Jurkat, Clone E6-1 (cell line): ENCODE measurements at regions not wholly inside any gene's neighbourhood (a gene's known extent, or its start where the extent isn't known, plus 50 kb on each side); places are given as distances from the start of the nearest gene placed in this dataset.
A peak's percentile ranks its signal among the peaks of the same experiment; 100 is the strongest.
"Not testable (repeated sequence)": the region's sequence is repeated elsewhere in the genome, so short reads cannot be mapped to it uniquely, and the experiment has no call there.

Source experiments
- DNase-seq: peaks from one replicate; pipeline ENCODE4 v3.0.0-alpha.2; 2011; ENCODE audit warnings: low read depth, low spot score
- H3K4me3 ChIP-seq: 2 replicates; pipeline ENCODE4 v1.5.1; 2011; ENCODE audit warnings: mild to moderate bottlenecking, low read length, control low read depth, moderate library complexity

- DNase-seq, result no peak
- no peak overlapping the region for H3K4me3 ChIP-seq
Observed at GRCh38 chr7:49630513-49630912, 142.9 kb upstream of the VWC2 start.

GRCh38 chr7:49631071-49631815 is 142.2 kb upstream of the VWC2 start:
- no peak for DNase-seq
- no peak overlapping the region for H3K4me3 ChIP-seq

- DNase-seq, result no peak
- no peak overlapping the region for H3K4me3 ChIP-seq
Observed at GRCh38 chr7:49631960-49632359, 141.5 kb upstream of the VWC2 start.

GRCh38 chr7:49635800-49636199 is 137.6 kb upstream of the VWC2 start:
- DNase-seq, result peak; percentile 23

GRCh38 chr7:49636400-49636799 is 137.0 kb upstream of the VWC2 start:
- H3K4me3 ChIP-seq, result no peak overlapping the region
- no peak for DNase-seq

More at GRCh38 chr7:49635800-49636199, 137.6 kb upstream of the VWC2 start:
- no peak overlapping the region for H3K4me3 ChIP-seq

- H3K4me3 ChIP-seq, result no peak overlapping the region
- DNase-seq, result peak; percentile 6
Observed at GRCh38 chr7:49638166-49638565, 135.3 kb upstream of the VWC2 start.

- no peak for DNase-seq
- H3K4me3 ChIP-seq, result no peak overlapping the region
Observed at GRCh38 chr7:49639068-49639593, 134.3 kb upstream of the VWC2 start.

GRCh38 chr7:49639808-49640207 is 133.6 kb upstream of the VWC2 start:
- no peak overlapping the region for H3K4me3 ChIP-seq
- DNase-seq, result no peak

- DNase-seq, result no peak
- H3K4me3 ChIP-seq, result no peak overlapping the region
Observed at GRCh38 chr7:49643321-49643720, 130.1 kb upstream of the VWC2 start.

GRCh38 chr7:49643736-49644135 is 129.7 kb upstream of the VWC2 start:
- no peak for DNase-seq

GRCh38 chr7:49644396-49645166 is 128.9 kb upstream of the VWC2 start:
- DNase-seq, result no peak

More at GRCh38 chr7:49643736-49644135, 129.7 kb upstream of the VWC2 start:
- no peak overlapping the region for H3K4me3 ChIP-seq

GRCh38 chr7:49645296-49645695 is 128.1 kb upstream of the VWC2 start:
- DNase-seq, result no peak
- no peak overlapping the region for H3K4me3 ChIP-seq

More at GRCh38 chr7:49644396-49645166, 128.9 kb upstream of the VWC2 start:
- H3K4me3 ChIP-seq, result no peak overlapping the region

GRCh38 chr7:49660170-49660783 is 113.2 kb upstream of the VWC2 start:
- no peak for DNase-seq
- H3K4me3 ChIP-seq, result no peak overlapping the region

- H3K4me3 ChIP-seq, result no peak overlapping the region
- no peak for DNase-seq
Observed at GRCh38 chr7:49660976-49661375, 112.5 kb upstream of the VWC2 start.

- not testable (repeated sequence) for DNase-seq, H3K4me3 ChIP-seq
Observed at GRCh38 chr7:49665963-49666362, 107.5 kb upstream of the VWC2 start.

- no peak for DNase-seq
Observed at GRCh38 chr7:49666764-49667163, 106.7 kb upstream of the VWC2 start.

GRCh38 chr7:49669285-49669684 is 104.2 kb upstream of the VWC2 start:
- no peak for DNase-seq
- no peak overlapping the region for H3K4me3 ChIP-seq

More at GRCh38 chr7:49666764-49667163, 106.7 kb upstream of the VWC2 start:
- H3K4me3 ChIP-seq, result no peak overlapping the region

- no peak overlapping the region for H3K4me3 ChIP-seq
- DNase-seq, result no peak
Observed at GRCh38 chr7:49669692-49670260, 103.7 kb upstream of the VWC2 start.

GRCh38 chr7:49670991-49671390 is 102.4 kb upstream of the VWC2 start:
- H3K4me3 ChIP-seq, result no peak overlapping the region
- no peak for DNase-seq
